Heart left ventricle (tissue), 13 donors: ENCODE measurements at regions not wholly inside any gene's neighbourhood (a gene's known extent, or its start where the extent isn't known, plus 50 kb on each side); places are given as distances from the start of the nearest gene placed in this dataset.

Experiments used
- CTCF ChIP-seq, 12 donors: fragments of 200-600 bp; sonication (generic) in 4 of 12; IDR thresholded peaks; one replicate each; pipeline versions ENCODE4 v1.5.0 to v1.8.0; 2018 to 2022; ENCODE audit warnings: antibody characterized with exemption in 12 of 12, mild to moderate bottlenecking in 5 of 12
- POLR2A ChIP-seq, 2 donors: fragments of 450-650 bp; IDR thresholded peaks; one replicate each; pipeline ENCODE4 v1.6.1; 2017; ENCODE audit warnings: antibody characterized with exemption in 2 of 2, mild to moderate bottlenecking in 2 of 2, moderate library complexity in 2 of 2
- donor health status: ischemic (EF 13 %, LVEDD 7.1; RV severe dilation, severe dysfunction).
- donor health status: DM: no; HTN: yes; CAD: no.
- donor health status: DM: no; HTN: no; CAD: no.
- donor health status: ischemic (EF 25% LVEDD 6.9; RV normal size, moderate dysfunction).
- donor health status: ischemic (EF 25% LVEDD 5.7; RV mildly dilated, moderate dysfunction).
- donor health status: ischemic (EF 35%, LVEDD 5.7; RV mildly dilated, moderate dysfunction).
- donor health status: nonischemic (EF 11% LVEDD 7.7; RV severe dilation, severe dysfunction).
- donor health status: DM: yes; HTN: yes; CAD: no.
- donor health status: PGD.
- donor health status: ischemic (EF 29% LVEDD 5.4; RV normal size, mild dysfunction).
- donor health status: nonischemic (EF 23%, LVEDD 6.1; RV moderate dilation, normal function).

- TF ChIP-seq CTCF (IDR thresholded peaks at IDR 0.05) (no peak), POLR2A (IDR thresholded peaks at IDR 0.05) (no peak)
Observed at GRCh38 chr10:61021926-61022325, 77.9 kb upstream of the RHOBTB1 start.
